K562 (cell line): ENCODE measurements at regions not wholly inside any gene's neighbourhood (a gene's known extent, or its start where the extent isn't known, plus 50 kb on each side); places are given as distances from the start of the nearest gene placed in this dataset.

Experiments used
- ATAC-seq: fragments of 200-7000 bp; cut with Tn5 transposase; 3 replicates; pipeline ENCODE4 v1.9.1; 2020; ENCODE audit warnings: moderate library complexity
- BruUV-seq: library from RNA; stranded (reverse); fragments of 400-500 nt; replicated peaks from 2 replicates; lab custom pipeline; 2021; lab: Mats Ljungman, UMichigan
- CTCF ChIA-PET: fragments of 300-600 bp; formaldehyde crosslinking; extraction: SDS; loops from one replicate; lab custom pipeline; 2021; ENCODE audit warnings: low intra/inter-chr PET ratio; lab: Yijun Ruan, JAX
- POLR2A ChIA-PET: fragments of 300-600, 350-650 bp; sonication (Branson Sonifier 250); formaldehyde crosslinking; extraction: SDS; loops from one replicate; lab custom pipeline; 2021; ENCODE audit warnings: antibody characterized with exemption, inconsistent platforms; lab: Yijun Ruan, JAX
- DNase-seq, 4 experiments: peaks; one replicate each; pipeline versions ENCODE4 v3.0.0 to v3.0.0-alpha.2; 2011 to 2018; ENCODE audit warnings: low spot score in 3 of 4, mixed read lengths in 3 of 4; ENCODE audit errors: extremely low read depth in 1 of 4
- FAIRE-seq: peaks from 2 replicates; lab custom pipeline; 2011; peaks lifted over from hg19 to GRCh38; lab: Jason Lieb, UNC
- H2AFZ ChIP-seq: 2 replicates; pipeline ENCODE4 v1.6.0; 2011; ENCODE audit warnings: low read depth, low read length, control low read depth, inconsistent platforms
- H3K27ac ChIP-seq: fragments of 200-600 bp; 3 replicates; pipeline ENCODE4 v1.8.0; 2011; ENCODE audit warnings: low read depth, mild to moderate bottlenecking, control low read depth, inconsistent platforms, low read length, moderate library complexity, mixed read lengths; ENCODE audit errors: extremely low read depth
- H3K27me3 ChIP-seq, 2 experiments: fragments of 300-600 bp in 1 of 2; 2 replicates in 1 of 2; 3 replicates in 1 of 2; pipeline versions ENCODE4 v1.6.0 to v1.8.0; 2011; ENCODE audit warnings: inconsistent platforms in 2 of 2, low read length in 2 of 2, mild to moderate bottlenecking in 1 of 2, mixed read lengths in 1 of 2, moderate library complexity in 1 of 2; ENCODE audit not compliant: control insufficient read depth in 2 of 2, insufficient read depth in 2 of 2
- H3K36me3 ChIP-seq: fragments of 300-600 bp; 3 replicates; pipeline ENCODE4 v1.8.0; 2011; ENCODE audit warnings: mild to moderate bottlenecking, low read length, inconsistent platforms; ENCODE audit not compliant: control insufficient read depth, insufficient read depth
- H3K4me1 ChIP-seq, 2 experiments: fragments of 200-600 bp in 1 of 2; replicated peaks in 1 of 2; 2 replicates in 1 of 2; 3 replicates in 1 of 2; pipeline versions ENCODE4 v1.5.1 to v1.8.0; 2011; ENCODE audit warnings: inconsistent platforms in 2 of 2, low read length in 2 of 2, mild to moderate bottlenecking in 1 of 2, mixed read lengths in 1 of 2, moderate library complexity in 1 of 2; ENCODE audit not compliant: control insufficient read depth in 2 of 2, insufficient read depth in 2 of 2
- H3K4me2 ChIP-seq: 2 replicates; pipeline ENCODE4 v1.6.1; 2011; ENCODE audit warnings: low read length, control low read depth, inconsistent platforms, mixed read lengths; ENCODE audit not compliant: insufficient read depth
- H3K4me3 ChIP-seq: fragments of 200-600 bp; sonication (generic), shearing (Covaris generic); 2 replicates; pipeline ENCODE4 v1.5.1; 2016; ENCODE audit warnings: control low read depth, inconsistent platforms
- H3K79me2 ChIP-seq: fragments of 200-600 bp; 3 replicates; pipeline ENCODE4 v1.8.0; 2011; ENCODE audit warnings: low read length, inconsistent platforms; ENCODE audit not compliant: control insufficient read depth, insufficient read depth
- H3K9ac ChIP-seq, 2 experiments: 2 replicates each; pipeline versions ENCODE4 v1.6.0 to v1.6.1; 2011; ENCODE audit warnings: low read depth in 2 of 2, low read length in 2 of 2, control low read depth in 1 of 2, inconsistent platforms in 1 of 2, mild to moderate bottlenecking in 1 of 2, mixed read lengths in 1 of 2; ENCODE audit not compliant: insufficient read depth in 1 of 2
- H3K9me1 ChIP-seq: one replicate; pipeline ENCODE4 v1.6.0; 2011; ENCODE audit warnings: inconsistent platforms, mild to moderate bottlenecking, low read length, moderate library complexity; ENCODE audit not compliant: control insufficient read depth, insufficient read depth
- H3K9me3 ChIP-seq: replicated peaks from 2 replicates; pipeline ENCODE4 v1.5.1; 2011; ENCODE audit warnings: low read depth, low read length, inconsistent platforms; ENCODE audit not compliant: control insufficient read depth, insufficient read depth
- H4K20me1 ChIP-seq: replicated peaks from 2 replicates; pipeline ENCODE4 v1.6.1; 2011; ENCODE audit warnings: low read length, inconsistent platforms, mixed read lengths; ENCODE audit not compliant: control insufficient read depth, insufficient read depth
- BCOR ChIP-seq: fragments of 450-650 bp; IDR thresholded peaks from 2 replicates; pipeline ENCODE4 v1.6.1; 2016
- NR2F6 ChIP-seq: fragments of 450-650 bp; formaldehyde crosslinking; IDR thresholded peaks from 2 replicates; pipeline ENCODE4 v1.4.0; 2020; ENCODE audit warnings: mild to moderate bottlenecking
- NRF1 ChIP-seq, 2 experiments: fragments of 450-650 bp; IDR thresholded peaks in 1 of 2; conservative IDR thresholded peaks in 1 of 2; 2 replicates each; pipeline ENCODE4 v1.6.1; 2014; ENCODE audit warnings: mild to moderate bottlenecking in 2 of 2
- ZSCAN29 ChIP-seq: fragments of 450-650 bp; IDR thresholded peaks from 2 replicates; pipeline ENCODE4 v1.6.1; 2017
- WGBS: fragments of 100-300 bp; shearing (Covaris generic); methylation state at CpG from one replicate; pipeline ENCODE4 v1.1.6; 2016; ENCODE audit warnings: low coverage, mixed read lengths; ENCODE audit not compliant: insufficient coverage; ENCODE audit errors: missing lambda C conversion rate; 5-methylcytosine and 5-hydroxymethylcytosine counted together
- in situ Hi-C: fragments of 300-500 bp; cut with MboI; formaldehyde crosslinking; loops from 4 replicates; pipeline ENCODE4 v1.15.0; 2018; ENCODE audit warnings: inconsistent platforms, mixed read lengths
- intact Hi-C: fragments of 100-400 bp; cut with micrococcal nuclease; formaldehyde crosslinking; loops from 2 replicates; pipeline ENCODE4 v1.14.2; 2022
- TF ChIP-seq, protein P1 (sequence below): sonication (generic); formaldehyde crosslinking; IDR thresholded peaks from 2 replicates; pipeline ENCODE4 v1.8.1; 2023; ENCODE audit warnings: mild to moderate bottlenecking, missing genetic modification reagents
- TF ChIP-seq, protein P2 (sequence below): fragments of 450-650 bp; IDR thresholded peaks from 2 replicates; pipeline ENCODE4 v1.6.1; 2016; ENCODE audit warnings: low read depth
- TF ChIP-seq, protein P3 (sequence below): fragments of 450-650 bp; formaldehyde crosslinking; IDR thresholded peaks from 2 replicates; pipeline ENCODE4 v1.4.0; 2020; ENCODE audit warnings: mild to moderate bottlenecking, mixed read lengths
- TF ChIP-seq, protein P4 (sequence below): sonication (generic); formaldehyde crosslinking; IDR thresholded peaks from 2 replicates; pipeline ENCODE4 v1.9.0; 2022; ENCODE audit warnings: mild to moderate bottlenecking, missing genetic modification reagents

DNA sequence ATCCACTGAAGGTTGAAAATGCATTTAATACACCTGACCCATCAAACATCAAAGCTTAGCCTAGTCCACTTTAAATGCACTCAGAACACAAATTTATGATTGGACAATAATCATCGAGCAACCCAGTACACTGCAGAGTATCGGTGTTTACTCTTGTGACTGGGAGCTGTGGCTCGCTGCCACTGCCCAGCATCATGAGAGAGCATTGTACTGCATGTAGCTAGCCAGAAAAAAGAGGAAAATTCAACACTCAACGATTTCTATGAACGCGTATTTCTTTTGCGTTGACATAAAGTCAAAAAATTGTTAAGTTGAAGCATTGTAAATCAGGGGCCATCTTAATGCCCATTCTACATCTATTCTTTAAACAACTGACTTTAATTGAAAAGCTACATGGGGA lies 95.1 kb upstream of the CD180 start:
- H3K79me2 ChIP-seq = no peaks in the 10 kb centered on the region
- no peaks in the 10 kb centered on the region for H3K36me3 ChIP-seq
- H3K9me3 ChIP-seq = no peaks in the 10 kb centered on the region
- no peak for DNase-seq
- no peaks in the 10 kb centered on the region for H3K27me3 ChIP-seq
- no peak for FAIRE-seq
- ChIA-PET CTCF (no interaction called here), POLR2A (no interaction called here)
- H3K4me3 ChIP-seq = no peak overlapping the region
- intact Hi-C loops (no loop called here), in situ Hi-C loops (no loop called here)
- TF ChIP-seq, protein P1, sequence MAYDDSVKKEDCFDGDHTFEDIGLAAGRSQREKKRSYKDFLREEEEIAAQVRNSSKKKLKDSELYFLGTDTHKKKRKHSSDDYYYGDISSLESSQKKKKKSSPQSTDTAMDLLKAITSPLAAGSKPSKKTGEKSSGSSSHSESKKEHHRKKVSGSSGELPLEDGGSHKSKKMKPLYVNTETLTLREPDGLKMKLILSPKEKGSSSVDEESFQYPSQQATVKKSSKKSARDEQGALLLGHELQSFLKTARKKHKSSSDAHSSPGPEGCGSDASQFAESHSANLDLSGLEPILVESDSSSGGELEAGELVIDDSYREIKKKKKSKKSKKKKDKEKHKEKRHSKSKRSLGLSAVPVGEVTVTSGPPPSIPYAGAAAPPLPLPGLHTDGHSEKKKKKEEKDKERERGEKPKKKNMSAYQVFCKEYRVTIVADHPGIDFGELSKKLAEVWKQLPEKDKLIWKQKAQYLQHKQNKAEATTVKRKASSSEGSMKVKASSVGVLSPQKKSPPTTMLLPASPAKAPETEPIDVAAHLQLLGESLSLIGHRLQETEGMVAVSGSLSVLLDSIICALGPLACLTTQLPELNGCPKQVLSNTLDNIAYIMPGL = no peak
- TF ChIP-seq, protein P2, sequence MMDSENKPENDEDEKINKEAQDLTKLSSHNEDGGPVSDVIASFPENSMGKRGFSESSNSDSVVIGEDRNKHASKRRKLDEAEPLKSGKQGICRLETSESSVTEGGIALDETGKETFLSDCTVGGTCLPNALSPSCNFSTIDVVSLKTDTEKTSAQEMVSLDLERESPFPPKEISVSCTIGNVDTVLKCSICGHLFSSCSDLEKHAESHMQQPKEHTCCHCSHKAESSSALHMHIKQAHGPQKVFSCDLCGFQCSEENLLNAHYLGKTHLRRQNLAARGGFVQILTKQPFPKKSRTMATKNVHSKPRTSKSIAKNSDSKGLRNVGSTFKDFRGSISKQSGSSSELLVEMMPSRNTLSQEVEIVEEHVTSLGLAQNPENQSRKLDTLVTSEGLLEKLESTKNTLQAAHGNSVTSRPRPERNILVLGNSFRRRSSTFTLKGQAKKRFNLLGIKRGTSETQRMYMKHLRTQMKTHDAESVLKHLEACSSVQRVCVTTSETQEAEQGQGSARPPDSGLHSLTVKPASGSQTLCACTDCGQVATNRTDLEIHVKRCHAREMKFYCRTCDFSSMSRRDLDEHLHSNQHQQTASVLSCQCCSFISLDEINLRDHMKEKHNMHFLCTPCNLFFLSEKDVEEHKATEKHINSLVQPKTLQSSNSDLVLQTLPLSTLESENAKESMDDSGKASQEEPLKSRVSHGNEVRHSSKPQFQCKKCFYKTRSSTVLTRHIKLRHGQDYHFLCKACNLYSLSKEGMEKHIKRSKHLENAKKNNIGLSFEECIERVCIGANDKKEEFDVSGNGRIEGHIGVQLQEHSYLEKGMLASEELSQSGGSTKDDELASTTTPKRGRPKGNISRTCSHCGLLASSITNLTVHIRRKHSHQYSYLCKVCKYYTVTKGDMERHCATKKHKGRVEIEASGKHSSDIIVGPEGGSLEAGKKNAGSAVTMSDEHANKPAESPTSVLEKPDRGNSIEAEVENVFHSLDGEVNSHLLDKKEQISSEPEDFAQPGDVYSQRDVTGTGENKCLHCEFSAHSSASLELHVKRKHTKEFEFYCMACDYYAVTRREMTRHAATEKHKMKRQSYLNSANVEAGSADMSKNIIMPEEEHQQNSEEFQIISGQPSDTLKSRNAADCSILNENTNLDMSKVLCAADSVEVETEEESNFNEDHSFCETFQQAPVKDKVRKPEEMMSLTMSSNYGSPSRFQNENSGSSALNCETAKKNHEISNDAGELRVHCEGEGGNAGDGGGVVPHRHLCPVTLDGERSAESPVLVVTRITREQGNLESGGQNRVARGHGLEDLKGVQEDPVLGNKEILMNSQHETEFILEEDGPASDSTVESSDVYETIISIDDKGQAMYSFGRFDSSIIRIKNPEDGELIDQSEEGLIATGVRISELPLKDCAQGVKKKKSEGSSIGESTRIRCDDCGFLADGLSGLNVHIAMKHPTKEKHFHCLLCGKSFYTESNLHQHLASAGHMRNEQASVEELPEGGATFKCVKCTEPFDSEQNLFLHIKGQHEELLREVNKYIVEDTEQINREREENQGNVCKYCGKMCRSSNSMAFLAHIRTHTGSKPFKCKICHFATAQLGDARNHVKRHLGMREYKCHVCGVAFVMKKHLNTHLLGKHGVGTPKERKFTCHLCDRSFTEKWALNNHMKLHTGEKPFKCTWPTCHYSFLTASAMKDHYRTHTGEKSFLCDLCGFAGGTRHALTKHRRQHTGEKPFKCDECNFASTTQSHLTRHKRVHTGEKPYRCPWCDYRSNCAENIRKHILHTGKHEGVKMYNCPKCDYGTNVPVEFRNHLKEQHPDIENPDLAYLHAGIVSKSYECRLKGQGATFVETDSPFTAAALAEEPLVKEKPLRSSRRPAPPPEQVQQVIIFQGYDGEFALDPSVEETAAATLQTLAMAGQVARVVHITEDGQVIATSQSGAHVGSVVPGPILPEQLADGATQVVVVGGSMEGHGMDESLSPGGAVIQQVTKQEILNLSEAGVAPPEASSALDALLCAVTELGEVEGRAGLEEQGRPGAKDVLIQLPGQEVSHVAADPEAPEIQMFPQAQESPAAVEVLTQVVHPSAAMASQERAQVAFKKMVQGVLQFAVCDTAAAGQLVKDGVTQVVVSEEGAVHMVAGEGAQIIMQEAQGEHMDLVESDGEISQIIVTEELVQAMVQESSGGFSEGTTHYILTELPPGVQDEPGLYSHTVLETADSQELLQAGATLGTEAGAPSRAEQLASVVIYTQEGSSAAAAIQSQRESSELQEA = no peak
- no peak for TF ChIP-seq NRF1 (conservative IDR thresholded peaks at IDR 0.05 in 1 of 2, IDR thresholded peaks at IDR 0.05 in 1 of 2)
- TF ChIP-seq ZSCAN29 = no peak
- TF ChIP-seq, protein P3, sequence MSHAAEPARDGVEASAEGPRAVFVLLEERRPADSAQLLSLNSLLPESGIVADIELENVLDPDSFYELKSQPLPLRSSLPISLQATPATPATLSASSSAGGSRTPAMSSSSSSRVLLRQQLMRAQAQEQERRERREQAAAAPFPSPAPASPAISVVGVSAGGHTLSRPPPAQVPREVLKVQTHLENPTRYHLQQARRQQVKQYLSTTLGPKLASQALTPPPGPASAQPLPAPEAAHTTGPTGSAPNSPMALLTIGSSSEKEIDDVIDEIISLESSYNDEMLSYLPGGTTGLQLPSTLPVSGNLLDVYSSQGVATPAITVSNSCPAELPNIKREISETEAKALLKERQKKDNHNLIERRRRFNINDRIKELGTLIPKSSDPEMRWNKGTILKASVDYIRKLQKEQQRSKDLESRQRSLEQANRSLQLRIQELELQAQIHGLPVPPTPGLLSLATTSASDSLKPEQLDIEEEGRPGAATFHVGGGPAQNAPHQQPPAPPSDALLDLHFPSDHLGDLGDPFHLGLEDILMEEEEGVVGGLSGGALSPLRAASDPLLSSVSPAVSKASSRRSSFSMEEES (CRISPR knock-in tag) = no peak
- TF ChIP-seq, protein P4, sequence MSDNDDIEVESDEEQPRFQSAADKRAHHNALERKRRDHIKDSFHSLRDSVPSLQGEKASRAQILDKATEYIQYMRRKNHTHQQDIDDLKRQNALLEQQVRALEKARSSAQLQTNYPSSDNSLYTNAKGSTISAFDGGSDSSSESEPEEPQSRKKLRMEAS (CRISPR knock-in tag) = no peak
- TF ChIP-seq NR2F6 = no peak
- no peak for TF ChIP-seq BCOR
- no TSS peak for BruUV-seq
- H3K4me2 ChIP-seq = no peak overlapping the region
- no peak for ATAC-seq
- H3K9me1 ChIP-seq = no peaks in the 10 kb centered on the region
- 0% methylated on average over 7 of the region's 7 CpGs for WGBS
- H2AFZ ChIP-seq = no peak overlapping the region
- H3K9ac ChIP-seq = no peak overlapping the region
- no peak overlapping the region for H3K27ac ChIP-seq
- no peaks in the 10 kb centered on the region for H4K20me1 ChIP-seq
- no peaks in the 10 kb centered on the region for H3K4me1 ChIP-seq
